Panc1 (cell line): ENCODE measurements at regions not wholly inside any gene's neighbourhood (a gene's known extent, or its start where the extent isn't known, plus 50 kb on each side); places are given as distances from the start of the nearest gene placed in this dataset.

Source experiments
- CTCF ChIP-seq: fragments of 450-650 bp; IDR thresholded peaks from 2 replicates; pipeline ENCODE4 v1.5.1; 2017; ENCODE audit warnings: mild to moderate bottlenecking
- SIN3A ChIP-seq: IDR thresholded peaks from 2 replicates; pipeline ENCODE4 v1.6.1; 2012; ENCODE audit warnings: low read depth, mild to moderate bottlenecking, low read length, moderate library complexity, borderline replicate concordance; ENCODE audit not compliant: insufficient read depth

- TF ChIP-seq SIN3A, result no peak
- no peak for TF ChIP-seq CTCF
Observed at GRCh38 chr5:4189317-4189716, 593.7 kb downstream of the IRX1 start.
